Epidermal melanocyte (primary cell): ENCODE measurements at regions not wholly inside any gene's neighbourhood (a gene's known extent, or its start where the extent isn't known, plus 50 kb on each side); places are given as distances from the start of the nearest gene placed in this dataset.

Experiments
- DNase-seq: peaks from one replicate; pipeline ENCODE4 v3.0.0; 2011; ENCODE audit warnings: low spot score; ENCODE audit not compliant: insufficient read length

- DNase-seq: no peak
Measured at GRCh38 chr10:125457406-125457805, 225.6 kb downstream of the TEX36 start.

GRCh38 chr10:125455855-125456254 lies 227.1 kb downstream of the TEX36 start:
- DNase-seq: no peak

- no peak for DNase-seq
Measured at GRCh38 chr10:125455431-125455830, 227.5 kb downstream of the TEX36 start.

- DNase-seq: no peak
Measured at GRCh38 chr10:125451319-125451718, 231.6 kb downstream of the TEX36 start.

- DNase-seq: no peak
Measured at GRCh38 chr10:125450218-125450617, 232.7 kb downstream of the TEX36 start.

- no peak for DNase-seq
Measured at GRCh38 chr10:125449571-125449970, 233.4 kb downstream of the TEX36 start.

GRCh38 chr10:125448596-125448995 lies 234.4 kb downstream of the TEX36 start:
- no peak for DNase-seq

GRCh38 chr10:125444790-125445189 lies 238.2 kb downstream of the TEX36 start:
- DNase-seq: no peak

- DNase-seq: no peak
Measured at GRCh38 chr10:125442856-125443540, 240.0 kb downstream of the TEX36 start.

- no peak for DNase-seq
Measured at GRCh38 chr10:125441151-125441550, 241.8 kb downstream of the TEX36 start.

GRCh38 chr10:125431149-125431548 lies 251.8 kb downstream of the TEX36 start:
- no peak for DNase-seq

- DNase-seq: no peak
Measured at GRCh38 chr10:125428054-125428453, 254.9 kb downstream of the TEX36 start.

GRCh38 chr10:125424191-125424847 lies 258.6 kb downstream of the TEX36 start:
- DNase-seq: no peak

- DNase-seq: no peak
Measured at GRCh38 chr10:125423569-125423968, 259.4 kb downstream of the TEX36 start.

GRCh38 chr10:125419831-125420230 lies 259.5 kb upstream of the CTBP2 start:
- no peak for DNase-seq

GRCh38 chr10:125419146-125419545 lies 258.8 kb upstream of the CTBP2 start:
- no peak for DNase-seq

GRCh38 chr10:125417605-125418004 lies 257.2 kb upstream of the CTBP2 start:
- no peak for DNase-seq

GRCh38 chr10:125415964-125416363 lies 255.6 kb upstream of the CTBP2 start:
- DNase-seq: no peak

GRCh38 chr10:125415006-125415633 lies 254.8 kb upstream of the CTBP2 start:
- DNase-seq: no peak

- DNase-seq: no peak
Measured at GRCh38 chr10:125411724-125412123, 251.4 kb upstream of the CTBP2 start.

GRCh38 chr10:125409756-125410155 lies 249.4 kb upstream of the CTBP2 start:
- DNase-seq: no peak

- DNase-seq: no peak
Measured at GRCh38 chr10:125407557-125407956, 247.2 kb upstream of the CTBP2 start.
